HG03378 (cell line): ENCODE measurements at regions not wholly inside any gene's neighbourhood (a gene's known extent, or its start where the extent isn't known, plus 50 kb on each side); places are given as distances from the start of the nearest gene placed in this dataset.

Experiments
- ATAC-seq: cut with Tn5 transposase; IDR thresholded peaks from one replicate; pipeline ENCODE4 v1.9.1; 2021; ENCODE audit warnings: mild to moderate bottlenecking, moderate library complexity; ENCODE audit not compliant: unreplicated experiment

DNA sequence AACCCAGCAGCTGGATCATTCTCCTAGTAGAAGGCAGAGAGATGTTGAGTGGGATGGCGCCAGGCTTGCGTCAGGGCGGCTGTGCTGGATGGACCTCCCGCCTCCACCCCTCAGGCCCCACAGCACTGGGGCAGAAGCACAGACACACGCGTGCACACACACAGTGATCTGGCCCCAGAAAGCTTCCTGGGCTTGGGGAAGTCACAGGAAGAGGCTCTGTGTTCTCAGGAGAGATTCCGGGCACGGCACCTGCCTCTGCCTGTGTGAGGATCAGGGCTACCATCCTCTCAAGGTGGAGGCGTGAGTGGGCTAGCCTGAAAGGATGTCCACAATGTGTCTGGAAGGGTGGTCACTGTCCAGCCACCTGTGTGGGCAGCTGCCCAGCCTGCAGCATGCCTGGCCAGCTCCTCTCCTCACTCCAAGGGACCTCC lies 229.8 kb upstream of the HS6ST1 start:
- no peak for ATAC-seq

DNA sequence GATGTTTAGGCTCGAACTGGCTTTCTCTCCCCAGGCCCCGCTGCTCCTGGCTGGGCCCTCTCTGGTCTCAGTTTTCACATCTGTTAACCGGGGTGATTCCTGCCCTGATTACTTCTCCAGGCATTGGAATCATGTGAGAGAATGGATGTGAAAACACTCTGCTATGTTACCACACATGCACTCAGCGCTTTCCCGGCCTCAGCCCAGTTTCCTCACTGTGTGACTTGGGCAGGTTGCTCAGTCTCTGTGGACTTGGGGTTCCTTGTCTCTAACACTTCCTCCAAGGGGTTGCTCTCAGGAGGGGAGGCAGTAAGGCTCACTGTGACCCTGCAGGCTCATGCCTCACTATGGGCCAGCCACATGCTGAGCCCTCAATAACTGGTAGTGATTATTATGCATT lies 230.4 kb upstream of the HS6ST1 start:
- no peak for ATAC-seq

DNA sequence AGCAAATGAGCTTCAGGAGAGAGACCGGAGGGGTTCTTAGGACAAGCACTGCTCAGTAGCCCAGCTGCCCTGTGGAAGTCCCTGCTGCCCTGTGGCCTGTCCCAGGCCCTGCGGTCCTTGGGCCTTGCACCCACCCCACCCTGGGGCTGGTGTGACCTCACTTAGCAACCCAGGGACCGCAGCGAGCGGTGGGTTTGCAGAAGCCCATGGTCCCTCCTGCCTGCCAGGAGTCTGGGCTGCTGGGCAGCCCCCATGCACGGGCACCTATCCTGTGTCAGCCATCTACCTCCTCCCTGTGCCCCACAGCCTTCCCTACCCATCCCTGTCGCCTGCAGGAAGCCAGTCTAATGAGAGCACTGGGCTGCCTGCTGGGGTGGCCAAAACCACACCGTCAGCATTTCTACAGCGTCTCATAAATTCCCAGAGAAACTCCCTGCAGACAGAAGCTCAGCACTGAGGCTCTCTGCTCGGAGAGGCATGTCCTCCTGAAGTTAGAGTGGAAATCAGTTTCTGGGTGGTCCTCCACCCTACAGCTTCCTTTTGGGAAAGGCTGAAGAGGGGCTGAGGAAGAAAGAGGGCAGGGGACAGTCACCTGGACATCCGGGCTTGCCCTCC lies 231.1 kb upstream of the HS6ST1 start:
- no peak for ATAC-seq

DNA sequence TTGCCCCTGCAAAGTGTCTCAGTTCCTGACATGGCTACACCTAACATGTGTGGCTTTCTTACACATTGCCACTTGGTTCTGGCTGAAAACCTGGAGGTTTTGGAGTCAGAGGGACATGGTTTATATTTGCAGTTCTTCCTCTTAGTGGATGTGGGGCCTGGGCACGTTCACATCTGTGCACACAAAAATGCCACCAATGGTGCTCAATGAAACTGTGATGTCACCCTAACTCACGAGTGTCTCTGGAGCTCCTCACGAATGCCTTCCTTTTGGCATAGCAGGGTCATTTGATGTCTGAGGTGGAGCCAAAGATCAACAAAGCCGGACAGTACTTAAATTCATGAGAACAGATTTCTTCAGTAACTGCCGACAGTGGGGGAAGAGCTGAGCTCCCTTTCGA lies 231.7 kb upstream of the HS6ST1 start:
- ATAC-seq: no peak

DNA sequence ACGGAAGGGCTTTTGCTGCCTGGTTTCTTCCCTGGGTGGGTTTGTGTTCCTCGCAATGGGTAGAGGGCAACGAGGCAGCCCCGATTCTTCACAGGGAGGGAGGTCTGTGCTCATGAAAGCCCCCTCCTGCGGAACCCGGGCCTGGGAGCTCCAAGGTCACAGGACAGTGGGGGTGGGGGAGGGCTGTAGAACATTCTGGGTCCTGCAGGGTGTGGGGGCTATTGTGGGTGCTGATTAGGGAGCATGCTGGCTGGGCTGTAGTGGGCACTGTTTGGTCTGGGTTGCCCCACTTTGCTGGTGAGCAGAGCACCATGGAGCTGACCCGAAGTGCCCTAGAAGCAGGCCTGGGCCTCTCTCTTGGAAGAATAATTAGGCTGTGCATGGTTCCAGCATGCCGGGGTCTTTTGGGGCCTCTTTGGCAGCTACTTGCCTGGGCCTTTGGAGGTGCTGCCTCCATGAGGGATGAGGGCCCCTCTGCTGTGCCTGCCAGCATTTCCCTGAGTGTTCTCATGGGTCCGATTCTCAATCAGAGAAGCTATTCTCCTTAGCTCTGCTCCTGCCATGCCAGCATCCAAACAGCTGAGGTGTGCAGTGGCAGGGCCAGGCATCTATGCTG lies 232.2 kb upstream of the HS6ST1 start:
- no peak for ATAC-seq

DNA sequence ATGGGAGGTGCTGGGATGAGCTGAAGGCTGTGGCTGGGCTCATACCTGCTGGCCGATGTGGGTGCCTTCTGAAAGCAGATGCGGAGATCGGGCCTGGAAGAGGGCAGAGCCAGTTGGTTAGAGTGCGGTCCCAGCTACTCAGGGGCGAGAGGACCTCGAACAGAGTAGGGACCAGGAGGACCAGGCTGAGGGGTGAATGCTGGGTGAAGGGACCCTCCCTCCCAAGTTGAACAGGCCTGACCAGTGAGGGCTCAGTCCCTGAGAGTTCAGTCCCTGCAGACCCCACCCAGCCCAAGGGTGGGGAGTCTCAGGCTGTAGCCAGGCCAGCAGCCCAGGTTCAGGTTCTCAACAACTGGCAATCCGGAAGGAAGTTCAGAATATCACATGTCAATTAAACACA lies 232.8 kb upstream of the HS6ST1 start:
- no peak for ATAC-seq

DNA sequence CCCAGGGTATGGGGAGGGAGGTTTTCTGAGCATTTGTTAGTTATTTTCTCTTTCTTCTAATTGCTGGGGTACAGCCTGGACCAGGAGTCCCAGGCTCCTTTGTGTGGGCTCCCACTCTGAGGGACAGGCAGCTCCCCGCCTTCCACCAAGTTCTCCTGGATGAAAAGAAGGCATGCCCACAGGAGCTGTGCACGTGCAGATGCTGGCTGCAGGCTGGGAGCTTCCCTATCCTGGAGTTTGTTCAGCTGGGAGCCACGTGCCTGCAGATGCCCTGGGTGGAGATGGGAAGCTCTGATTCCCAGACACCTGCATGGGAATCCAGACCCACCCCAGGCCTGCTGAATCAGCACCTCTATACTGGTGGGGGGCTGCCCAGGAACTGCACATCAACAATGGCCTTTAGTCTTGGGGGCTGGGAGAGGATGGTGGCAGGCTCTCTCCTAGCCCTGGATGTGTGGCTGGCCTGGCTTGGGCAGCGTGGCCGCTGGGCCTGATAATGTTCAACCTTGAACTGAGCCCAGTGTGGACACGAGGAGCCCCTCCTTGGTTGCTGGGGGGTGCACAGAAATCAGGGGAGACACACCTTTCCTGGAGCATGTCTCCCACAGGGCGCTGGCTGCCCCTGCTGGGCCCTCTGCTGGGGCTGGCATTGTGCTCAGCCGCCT lies 233.6 kb upstream of the HS6ST1 start:
- ATAC-seq: no peak

DNA sequence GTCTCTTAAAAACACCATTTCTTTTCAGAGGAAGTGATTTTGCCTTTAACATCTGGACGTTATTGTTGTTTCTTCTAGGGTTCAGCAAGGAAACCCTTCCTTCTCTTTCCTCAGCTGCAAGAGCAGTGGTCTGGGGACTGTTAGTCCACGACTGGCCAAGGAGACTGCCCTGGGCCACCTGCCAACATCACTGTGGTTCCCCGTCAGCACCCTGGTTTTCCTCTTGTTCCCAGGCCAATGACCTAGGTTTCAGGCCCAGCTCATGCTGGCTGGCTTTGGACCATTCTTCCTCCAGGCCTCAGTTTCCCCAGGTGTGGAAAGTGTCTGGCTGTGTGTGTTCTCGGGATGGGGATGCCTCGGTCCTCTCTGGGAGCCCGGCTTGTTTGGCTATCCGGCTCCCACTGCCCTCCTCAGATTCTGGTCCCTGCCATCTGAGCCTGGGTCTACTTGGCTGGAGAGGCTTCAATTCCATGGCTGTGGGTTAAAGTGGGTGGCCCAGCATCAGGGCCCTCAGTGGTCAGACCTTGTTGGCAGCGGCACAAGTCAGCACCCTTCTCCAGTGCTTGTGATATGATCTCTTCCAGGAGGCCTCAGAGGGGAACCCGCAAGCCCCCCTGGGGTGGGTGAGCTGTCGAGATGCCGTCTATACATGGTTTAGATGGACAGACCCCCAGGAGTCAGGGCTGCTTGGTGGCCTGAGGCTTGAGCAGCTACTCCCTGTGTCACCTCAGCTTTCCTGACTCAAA lies 234.3 kb upstream of the HS6ST1 start:
- ATAC-seq: no peak

DNA sequence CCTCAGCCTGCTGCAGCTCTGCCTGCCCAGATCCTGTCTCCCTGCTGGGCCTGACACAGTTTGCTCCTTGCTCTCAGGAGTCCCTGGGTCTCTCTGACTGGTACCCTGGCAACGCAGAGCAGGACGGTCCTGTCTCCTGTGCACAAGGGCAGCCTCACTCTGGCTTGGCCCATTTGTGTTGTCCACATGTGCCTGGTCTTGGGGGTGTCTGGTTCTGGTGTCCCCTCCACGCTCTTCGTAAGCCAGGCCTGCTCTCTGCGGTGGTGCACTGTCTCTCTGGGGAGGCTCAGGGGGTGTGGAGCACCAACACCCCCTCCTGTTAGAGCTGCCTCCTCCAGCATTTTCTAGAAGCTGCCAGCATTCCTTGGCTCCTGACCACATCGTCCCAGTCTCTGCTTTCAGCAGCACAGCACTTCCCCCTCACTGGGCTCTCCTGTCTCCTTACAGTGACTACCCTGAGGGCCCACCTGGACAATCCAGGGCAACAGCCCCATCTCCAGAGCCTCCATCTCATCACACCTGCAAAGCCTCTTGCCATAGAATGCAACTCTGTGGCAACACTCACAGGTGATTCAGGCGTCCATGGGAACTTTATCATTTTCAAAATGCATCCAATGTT lies 235.6 kb upstream of the HS6ST1 start:
- ATAC-seq: no peak

DNA sequence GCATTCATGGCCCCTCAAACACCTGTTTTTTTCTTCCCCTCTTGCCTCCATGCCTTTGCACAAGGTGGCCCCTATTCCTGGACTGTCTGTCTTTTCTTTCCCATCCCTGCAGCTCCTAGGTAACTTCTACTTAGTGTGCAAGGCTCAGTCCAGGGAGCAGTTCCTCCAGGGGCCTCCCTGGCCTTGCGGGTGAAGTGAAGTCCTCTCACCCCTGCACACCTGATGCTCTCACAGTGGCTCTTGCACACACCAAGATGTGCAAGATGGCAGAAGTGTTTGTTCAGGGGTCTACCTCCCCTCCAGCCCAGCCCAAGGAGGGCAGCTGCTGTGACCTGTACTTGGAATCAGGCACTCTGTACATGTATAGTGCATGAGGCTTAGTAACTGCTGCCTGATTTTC lies 236.8 kb upstream of the HS6ST1 start:
- no peak for ATAC-seq

DNA sequence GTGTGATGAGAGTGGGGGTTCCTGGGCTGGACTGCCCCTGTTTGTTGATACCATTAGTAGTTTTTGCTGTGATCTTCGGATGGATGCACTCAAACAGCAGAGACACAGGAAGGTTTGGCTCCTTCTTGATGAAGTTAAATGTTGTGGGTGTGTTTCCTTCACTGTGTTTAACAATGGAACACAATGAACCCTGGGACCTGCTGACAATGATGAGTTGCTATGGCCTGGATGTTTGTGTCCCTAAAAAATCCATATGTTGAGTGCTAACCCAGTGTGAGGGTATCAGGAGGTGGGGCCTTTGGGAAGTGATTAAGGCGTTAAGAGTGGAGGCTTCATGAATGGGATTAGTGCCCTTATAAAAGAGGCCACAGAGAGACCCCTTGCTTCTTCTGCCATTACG lies 237.4 kb upstream of the HS6ST1 start:
- no peak for ATAC-seq

DNA sequence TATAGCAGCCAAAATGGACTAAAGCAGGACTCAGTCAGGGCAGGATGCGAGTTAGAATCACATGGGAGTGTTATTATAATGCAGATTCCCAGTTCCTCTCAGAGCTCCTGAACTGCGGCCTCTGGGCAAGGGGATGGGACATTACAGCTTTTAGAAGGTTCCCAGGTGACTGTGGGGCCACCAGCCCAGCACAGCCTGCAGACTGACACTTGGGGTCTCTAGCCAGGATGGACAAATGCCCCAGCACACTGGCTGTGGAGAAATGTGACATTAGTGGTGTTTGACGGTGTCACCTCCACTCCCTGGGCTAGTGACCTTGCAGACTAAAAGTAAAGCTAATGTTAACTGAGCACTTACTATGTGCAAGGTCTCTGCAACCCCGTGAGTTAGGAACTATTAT lies 238.0 kb upstream of the HS6ST1 start:
- no peak for ATAC-seq

DNA sequence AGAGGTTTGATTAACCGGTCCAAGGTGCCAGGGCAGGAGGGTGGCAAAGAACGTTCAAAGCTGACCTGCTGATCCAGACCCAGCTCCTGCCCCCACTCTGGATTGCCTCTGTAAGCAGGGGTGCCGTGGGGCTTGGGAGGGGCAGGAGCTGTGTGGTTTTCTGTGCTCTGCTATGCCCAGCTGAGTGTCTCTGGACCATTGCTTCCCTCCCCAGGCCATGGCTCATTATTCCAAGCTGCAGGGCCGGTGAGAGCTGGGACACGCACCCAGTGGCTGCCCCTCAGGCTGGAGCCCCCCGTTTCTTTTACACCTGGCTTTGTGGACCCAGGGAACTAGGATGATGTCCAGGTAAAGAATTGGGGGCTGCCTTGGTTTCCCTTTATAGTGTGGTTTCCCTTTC lies 238.4 kb upstream of the HS6ST1 start:
- no peak for ATAC-seq

DNA sequence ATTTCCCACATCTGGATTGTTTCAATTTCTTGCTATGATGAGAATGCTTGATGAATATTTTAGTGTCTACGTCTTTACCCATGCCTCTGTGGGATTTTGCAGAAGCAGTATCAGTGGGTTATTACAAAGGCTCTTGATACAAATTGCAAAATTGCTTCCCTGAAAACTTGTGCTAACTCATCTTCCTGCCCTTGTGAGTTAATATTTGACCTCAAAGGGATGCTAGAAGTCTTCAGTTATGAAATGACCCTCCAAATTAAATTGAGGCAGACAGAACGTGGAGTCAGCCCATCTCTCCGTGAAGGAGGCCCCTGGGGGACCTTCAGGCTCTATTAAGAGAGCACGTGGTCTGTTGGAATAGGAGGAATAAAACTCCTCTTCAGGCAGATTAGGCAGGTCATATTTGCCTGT lies 239.2 kb upstream of the HS6ST1 start:
- no peak for ATAC-seq

DNA sequence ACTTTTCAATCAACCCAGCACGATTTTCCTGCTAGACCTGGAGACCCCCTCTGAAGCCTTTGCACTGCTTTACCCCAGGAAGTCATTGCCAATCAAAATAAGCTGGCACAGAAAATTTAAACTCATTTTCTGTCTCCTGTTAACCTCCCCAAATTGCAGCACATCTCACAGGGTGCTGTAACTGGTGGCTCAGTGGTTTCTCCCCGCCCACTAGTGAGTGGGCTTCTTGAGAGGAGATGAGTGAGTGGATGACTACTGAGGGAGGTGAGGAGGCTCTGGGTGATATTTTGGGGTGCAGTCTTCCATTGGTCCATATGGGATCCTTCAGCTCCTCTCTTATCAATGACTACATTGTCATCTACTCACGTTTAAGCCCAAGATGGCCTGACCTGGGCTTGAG lies 239.8 kb upstream of the HS6ST1 start:
- ATAC-seq: no peak

DNA sequence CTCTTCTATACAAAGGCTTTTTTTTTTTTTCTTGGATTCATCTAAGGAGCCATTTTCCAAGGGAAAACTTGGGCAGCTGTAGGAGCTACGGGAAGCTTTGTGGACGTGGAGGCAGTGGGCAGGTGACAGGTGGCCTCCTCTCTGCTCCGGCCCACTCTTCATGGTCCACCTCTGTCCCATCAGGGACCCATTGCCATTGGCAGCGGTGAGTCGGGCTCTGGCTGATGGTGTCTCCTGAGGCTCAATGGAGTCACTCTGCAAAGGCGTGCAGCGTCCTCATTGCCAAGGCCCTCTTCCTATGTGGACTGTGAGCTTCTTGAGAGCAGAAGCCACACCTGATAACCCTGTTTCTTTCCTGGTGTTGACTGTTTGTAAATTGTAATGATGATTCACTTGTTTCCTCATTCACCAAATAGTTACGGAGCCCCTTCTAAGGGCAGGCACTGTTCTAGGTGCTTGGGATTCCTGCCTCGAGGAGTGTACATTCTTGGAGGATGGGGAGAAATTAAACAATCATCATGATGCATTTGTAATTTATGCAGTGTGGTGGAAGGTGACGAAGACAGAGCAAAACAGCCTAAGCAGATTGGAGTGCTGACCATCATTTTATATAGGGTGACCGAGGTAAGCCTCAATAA lies 240.3 kb upstream of the HS6ST1 start:
- no peak for ATAC-seq

DNA sequence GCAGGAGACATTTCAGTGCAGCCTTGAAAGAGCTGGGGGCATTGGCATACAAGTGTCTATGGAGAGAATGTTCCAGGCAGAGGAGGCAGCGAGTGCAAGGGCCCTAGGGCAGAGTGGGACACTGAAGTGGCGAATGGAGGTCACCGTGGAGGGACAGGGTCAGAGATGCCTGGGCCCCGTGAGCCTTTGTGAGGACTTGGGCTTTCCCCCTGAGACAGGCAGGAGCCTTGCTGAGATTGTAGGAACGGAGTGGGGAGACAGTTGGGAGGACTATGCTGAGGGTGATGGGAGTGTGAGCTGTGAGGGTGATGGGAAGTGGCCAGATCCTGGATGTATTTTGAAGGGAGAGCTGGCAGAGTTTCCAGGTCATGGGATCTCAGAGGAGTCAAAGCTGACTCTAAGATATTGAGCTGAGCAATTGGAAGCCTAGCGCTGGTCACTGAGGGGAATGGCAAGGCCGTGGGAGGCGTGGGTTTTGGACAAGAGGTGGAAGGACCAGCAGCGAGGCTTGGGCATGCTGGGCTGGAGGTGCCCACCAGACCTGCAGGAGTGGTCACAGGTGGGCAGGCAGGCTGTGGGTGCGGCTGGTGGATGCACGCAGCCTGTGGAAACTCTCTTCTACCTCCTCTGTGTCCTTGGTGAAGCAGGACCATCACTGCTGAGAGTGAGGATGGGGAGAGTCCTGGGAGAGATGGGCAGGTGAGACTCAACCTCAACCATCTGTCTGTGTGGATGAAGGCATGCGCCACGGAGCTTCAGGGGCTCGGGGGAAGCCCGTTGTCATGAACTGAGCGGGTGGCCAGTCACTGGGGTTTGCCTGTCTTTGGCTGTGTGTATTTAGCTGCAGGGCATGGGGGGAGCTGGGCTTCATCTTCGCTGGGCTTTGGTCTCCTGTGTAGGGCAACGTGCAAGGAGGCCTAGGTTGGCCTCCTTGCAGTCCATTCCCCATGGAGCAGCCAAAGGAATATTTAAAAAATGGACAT lies 241.2 kb upstream of the HS6ST1 start:
- ATAC-seq: no peak

DNA sequence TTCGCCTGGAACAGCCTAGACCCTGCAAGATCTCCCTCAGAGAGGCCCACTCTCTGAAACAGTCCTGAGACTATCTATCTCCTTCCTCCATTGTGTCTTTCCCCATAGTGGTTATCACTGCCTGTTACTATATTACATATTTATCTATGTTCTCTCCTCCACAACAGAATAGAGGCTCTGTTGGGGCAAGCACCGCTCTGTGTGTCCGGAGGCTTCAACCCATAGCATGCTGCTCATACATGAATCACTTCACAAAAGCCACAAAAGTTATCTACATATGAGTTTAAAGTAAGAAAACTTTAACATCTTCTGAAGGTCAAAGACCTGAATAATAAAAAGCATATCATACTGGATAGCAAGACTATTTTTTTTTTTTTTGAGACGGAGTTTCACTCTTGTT lies 242.1 kb upstream of the HS6ST1 start:
- ATAC-seq: no peak

DNA sequence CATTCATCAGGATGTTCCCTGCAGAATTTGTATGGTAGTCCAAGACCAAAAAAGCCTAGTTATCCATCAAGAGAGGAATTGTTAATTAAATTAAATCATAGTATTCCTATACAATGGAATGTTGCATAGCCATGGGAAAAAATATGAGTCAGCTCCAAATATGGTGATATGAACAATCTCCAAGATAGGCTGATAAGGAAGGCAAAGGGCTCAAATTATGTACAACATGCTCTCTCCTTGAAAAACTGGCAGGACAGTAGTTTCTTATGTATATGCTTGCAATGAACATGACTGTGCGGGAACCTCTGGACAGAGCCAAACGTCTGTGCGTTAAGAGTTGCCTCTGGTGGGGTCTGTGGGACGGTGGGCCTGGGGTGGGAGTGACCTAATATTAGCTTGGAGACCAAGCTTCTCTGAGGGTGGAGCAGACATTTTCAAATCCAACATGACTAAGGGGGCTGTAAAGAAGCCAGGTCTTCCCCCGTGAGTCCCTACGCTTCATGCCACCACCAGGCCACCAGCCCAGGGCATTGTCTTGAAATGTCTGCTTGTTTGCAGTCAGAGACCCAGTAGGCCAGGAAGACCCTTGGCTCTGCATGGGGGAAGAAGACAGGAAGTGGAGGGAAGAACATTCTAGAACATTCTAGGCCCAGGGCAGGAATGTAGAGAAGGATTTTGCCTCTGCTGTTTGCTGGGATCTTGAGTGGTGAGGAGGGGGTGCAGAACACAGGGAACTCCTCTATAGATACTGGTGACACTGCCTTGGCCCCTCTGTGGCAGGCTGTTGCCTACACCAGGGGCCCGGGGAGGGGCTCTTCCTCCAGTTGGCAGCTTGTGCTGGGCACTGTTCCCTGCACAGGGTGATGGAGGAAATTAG lies 244.0 kb upstream of the HS6ST1 start:
- no peak for ATAC-seq
